ENCODE measurements at regions not wholly inside any gene's neighbourhood (a gene's known extent, or its start where the extent isn't known, plus 50 kb on each side); places are given as distances from the start of the nearest gene placed in this dataset.

DNA sequence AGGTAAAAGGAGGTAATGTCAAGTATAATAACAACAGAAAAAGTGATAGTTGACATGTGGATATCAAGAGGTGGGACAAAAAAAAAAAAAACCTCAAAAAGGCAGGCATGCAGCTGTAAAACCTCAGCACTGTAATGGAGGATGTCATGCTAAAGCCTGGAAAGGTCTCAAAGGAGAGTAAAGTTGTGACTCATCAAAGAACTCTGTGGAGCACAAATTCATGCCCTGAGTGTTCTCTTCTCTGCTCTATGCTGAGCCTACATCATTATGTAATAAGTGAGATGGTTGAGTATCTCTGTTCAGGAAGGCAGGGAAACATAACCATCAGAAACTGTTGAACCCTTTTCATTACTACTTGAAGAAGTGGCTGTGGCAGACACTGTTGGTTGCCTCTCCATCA is 597.8 kb downstream of the BCOR start:
- TF ChIP-seq, protein P1, sequence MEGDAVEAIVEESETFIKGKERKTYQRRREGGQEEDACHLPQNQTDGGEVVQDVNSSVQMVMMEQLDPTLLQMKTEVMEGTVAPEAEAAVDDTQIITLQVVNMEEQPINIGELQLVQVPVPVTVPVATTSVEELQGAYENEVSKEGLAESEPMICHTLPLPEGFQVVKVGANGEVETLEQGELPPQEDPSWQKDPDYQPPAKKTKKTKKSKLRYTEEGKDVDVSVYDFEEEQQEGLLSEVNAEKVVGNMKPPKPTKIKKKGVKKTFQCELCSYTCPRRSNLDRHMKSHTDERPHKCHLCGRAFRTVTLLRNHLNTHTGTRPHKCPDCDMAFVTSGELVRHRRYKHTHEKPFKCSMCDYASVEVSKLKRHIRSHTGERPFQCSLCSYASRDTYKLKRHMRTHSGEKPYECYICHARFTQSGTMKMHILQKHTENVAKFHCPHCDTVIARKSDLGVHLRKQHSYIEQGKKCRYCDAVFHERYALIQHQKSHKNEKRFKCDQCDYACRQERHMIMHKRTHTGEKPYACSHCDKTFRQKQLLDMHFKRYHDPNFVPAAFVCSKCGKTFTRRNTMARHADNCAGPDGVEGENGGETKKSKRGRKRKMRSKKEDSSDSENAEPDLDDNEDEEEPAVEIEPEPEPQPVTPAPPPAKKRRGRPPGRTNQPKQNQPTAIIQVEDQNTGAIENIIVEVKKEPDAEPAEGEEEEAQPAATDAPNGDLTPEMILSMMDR (IDR thresholded peaks at IDR 0.05) = no peak
- ATAC-seq (ENCODE audit: low FRiP score) (no peak), DNase-seq (ENCODE audit: low spot score) (no peak)

DNA sequence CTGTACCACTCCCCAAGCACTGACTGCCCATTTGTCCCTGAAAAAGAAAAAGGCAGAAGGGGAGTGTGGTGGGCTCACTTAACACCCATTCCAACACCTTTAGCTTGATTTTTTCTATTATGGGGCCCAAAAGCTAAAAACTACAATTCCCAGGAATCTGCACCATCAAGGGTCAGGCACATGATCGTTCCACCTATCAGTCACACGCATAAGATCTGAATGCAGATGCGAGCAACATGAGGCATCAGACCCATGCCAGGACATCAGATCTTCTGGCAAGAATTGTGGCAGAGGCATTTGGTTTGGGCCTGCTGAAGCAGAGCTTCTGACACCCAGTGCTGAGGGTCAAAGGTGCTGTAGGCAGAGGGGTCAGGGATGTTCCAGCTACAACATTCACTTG is 595.9 kb downstream of the BCOR start:
- DNase-seq (ENCODE audit: low spot score) = no peak
- TF ChIP-seq, protein P1 (IDR thresholded peaks at IDR 0.05) = no peak
- no peak for ATAC-seq (ENCODE audit: low FRiP score)

DNA sequence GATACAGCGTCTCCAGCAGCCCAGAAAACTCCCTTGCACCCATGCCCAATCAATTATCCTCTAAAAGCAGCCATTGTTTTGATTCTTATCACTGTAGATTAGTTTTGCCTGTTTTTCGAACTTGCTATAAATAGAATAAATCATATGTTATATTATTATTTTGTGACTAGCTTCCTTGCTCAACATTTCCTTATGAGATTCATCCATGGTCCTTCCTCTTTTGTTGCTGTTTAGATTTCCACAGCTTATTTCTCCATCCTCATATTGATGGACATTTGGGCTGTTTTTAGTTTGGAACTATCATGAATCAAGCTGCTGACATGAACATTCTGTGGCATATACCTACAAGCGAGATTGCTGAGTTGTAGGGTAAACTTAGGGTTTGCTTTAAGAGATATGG is 595.3 kb downstream of the BCOR start:
- DNase-seq (ENCODE audit: low spot score) = no peak
- no peak for ATAC-seq (ENCODE audit: low FRiP score)
- TF ChIP-seq, protein P1 (IDR thresholded peaks at IDR 0.05) = no peak

DNA sequence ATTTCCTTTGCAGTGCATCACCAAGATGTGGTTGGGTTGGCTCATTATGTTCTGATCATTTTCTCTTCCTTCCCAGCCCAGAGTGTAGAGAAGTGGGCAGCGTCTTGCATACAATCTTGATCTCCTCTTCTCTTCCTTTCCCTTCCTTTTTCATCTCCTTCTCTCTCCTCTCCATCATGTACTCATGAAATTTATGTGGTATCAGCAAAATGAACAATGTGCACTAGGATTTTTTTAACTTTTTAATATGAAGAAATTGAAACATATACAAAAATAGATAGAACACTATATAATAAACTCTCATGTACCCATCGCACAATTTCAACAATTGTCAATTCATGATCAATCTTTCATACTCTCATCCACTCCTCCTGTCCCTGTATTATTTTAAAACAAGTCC is 593.5 kb downstream of the BCOR start:
- no peak for DNase-seq (ENCODE audit: low spot score)
- ATAC-seq (ENCODE audit: low FRiP score) = no peak
- TF ChIP-seq, protein P1 (IDR thresholded peaks at IDR 0.05) = no peak

DNA sequence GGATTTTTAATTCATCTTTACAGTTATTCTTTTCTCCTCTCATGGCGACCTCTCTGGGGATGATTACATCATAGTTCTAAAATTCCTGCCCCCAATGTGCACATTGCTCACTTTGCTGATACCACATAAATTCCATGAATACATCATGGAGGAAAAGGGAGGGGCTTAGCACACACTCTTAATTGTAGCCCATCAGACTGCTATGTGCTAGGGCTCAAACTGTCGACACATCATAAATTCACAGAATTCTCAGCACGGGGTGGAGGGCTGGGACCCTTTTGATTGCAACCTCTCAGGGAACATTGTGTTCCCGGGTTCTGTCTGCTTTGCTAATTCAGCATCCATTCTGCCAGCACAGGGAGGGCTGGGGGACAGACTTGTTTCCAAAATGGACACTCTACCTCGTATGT is 592.9 kb downstream of the BCOR start:
- DNase-seq (ENCODE audit: low spot score) = no peak
- TF ChIP-seq, protein P1 (IDR thresholded peaks at IDR 0.05) = no peak
- no peak for ATAC-seq (ENCODE audit: low FRiP score)

DNA sequence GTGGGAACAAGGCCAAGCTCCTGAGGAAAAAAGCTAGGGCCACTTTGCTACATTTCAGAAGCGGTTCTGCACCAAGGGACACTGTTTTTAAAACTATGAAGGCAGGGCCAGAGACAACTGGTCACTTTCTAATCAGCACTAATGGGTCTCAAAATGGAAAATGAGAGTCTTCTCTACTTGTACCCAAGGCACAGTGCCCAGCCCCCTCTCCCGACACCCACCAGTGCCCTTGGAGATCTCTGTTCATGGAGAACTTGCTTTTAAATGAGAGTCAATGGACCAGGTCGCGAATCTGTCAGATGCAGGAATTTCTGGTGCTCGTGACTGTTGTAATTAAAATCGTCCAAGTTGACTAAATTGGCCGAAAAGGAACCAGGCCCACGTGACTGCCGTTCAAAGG is 591.6 kb downstream of the BCOR start:
- TF ChIP-seq, protein P1 (IDR thresholded peaks at IDR 0.05) = no peak
- ATAC-seq (ENCODE audit: low FRiP score) (no peak), DNase-seq (ENCODE audit: low spot score) (no peak)

DNA sequence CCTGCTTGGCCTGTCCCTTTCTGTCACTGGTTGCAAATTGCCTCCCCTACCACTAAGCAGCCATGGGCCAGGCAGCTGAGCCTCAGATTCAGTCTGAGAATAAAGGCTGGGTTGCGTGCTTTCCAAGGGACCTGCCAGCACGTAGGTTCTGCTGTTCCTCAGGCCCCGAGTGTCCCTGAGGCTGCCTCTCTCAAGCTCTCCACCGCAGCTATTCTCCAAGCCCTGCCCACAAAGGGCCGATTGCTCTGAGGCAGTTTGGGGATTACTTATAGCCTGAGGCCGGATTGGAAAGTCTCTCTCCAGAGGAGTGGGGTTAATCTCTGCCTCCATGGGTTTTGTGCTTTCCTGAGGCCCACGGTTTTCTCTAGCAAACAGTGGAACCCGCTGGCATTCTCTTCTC is 590.7 kb downstream of the BCOR start:
- TF ChIP-seq, protein P1 (IDR thresholded peaks at IDR 0.05) = no peak
- ATAC-seq (ENCODE audit: low FRiP score) (no peak), DNase-seq (ENCODE audit: low spot score) (no peak)
